Endothelial cell of umbilical vein (primary cell): ENCODE measurements at regions not wholly inside any gene's neighbourhood (a gene's known extent, or its start where the extent isn't known, plus 50 kb on each side); places are given as distances from the start of the nearest gene placed in this dataset.

Experiments
- BruUV-seq: library from RNA; stranded (reverse); fragments of 400-500 nt; replicated peaks from 2 replicates; lab custom pipeline; 2021; lab: Mats Ljungman, UMichigan
- CTCF ChIA-PET: fragments of 300-600, 350-600 bp; sonication (Branson Sonifier 250); formaldehyde crosslinking; loops from one replicate; lab custom pipeline; 2021; ENCODE audit warnings: antibody characterized with exemption, inconsistent platforms; lab: Charles Lee
- POLR2A ChIA-PET: fragments of 300-600, 350-600 bp; sonication (Branson Sonifier 250); formaldehyde crosslinking; loops from one replicate; lab custom pipeline; 2021; ENCODE audit warnings: antibody characterized with exemption, inconsistent platforms; lab: Charles Lee
- DNase-seq: peaks from one replicate; pipeline ENCODE4 v3.0.0-alpha.2; 2011; ENCODE audit warnings: low read depth, low spot score
- FAIRE-seq: peaks from 2 replicates; lab custom pipeline; 2011; peaks lifted over from hg19 to GRCh38; lab: Jason Lieb, UNC
- H2AFZ ChIP-seq: 2 replicates; pipeline ENCODE4 v1.6.0; 2012; ENCODE audit warnings: low read depth, low read length, control low read depth, inconsistent platforms
- H3K27ac ChIP-seq: 2 replicates; pipeline ENCODE4 v1.5.1; 2011; ENCODE audit warnings: low read depth, mild to moderate bottlenecking, control low read depth, low read length, moderate library complexity; ENCODE audit not compliant: insufficient read depth
- H3K27me3 ChIP-seq, 2 experiments: 2 replicates each; pipeline versions ENCODE4 v1.6.0 to v1.6.1; 2011; ENCODE audit warnings: low read length in 2 of 2, mixed read lengths in 1 of 2; ENCODE audit not compliant: control insufficient read depth in 2 of 2, insufficient read depth in 2 of 2
- H3K36me3 ChIP-seq, 2 experiments: 2 replicates in 1 of 2; 3 replicates in 1 of 2; pipeline ENCODE4 v1.5.1; 2011; ENCODE audit warnings: low read length in 2 of 2, mild to moderate bottlenecking in 1 of 2, moderate library complexity in 1 of 2; ENCODE audit not compliant: control insufficient read depth in 2 of 2, insufficient read depth in 2 of 2; ENCODE audit errors: extremely low read depth in 1 of 2
- H3K4me1 ChIP-seq: 3 replicates; pipeline ENCODE4 v1.5.1; 2011; ENCODE audit warnings: mild to moderate bottlenecking, low read length; ENCODE audit not compliant: control insufficient read depth, insufficient read depth; ENCODE audit errors: extremely low read depth
- H3K4me2 ChIP-seq: 2 replicates; pipeline ENCODE4 v1.6.1; 2011; ENCODE audit warnings: low read length, control low read depth, mixed read lengths; ENCODE audit not compliant: insufficient read depth
- H3K4me3 ChIP-seq, 3 experiments: fragments of 200-600 bp in 1 of 3; sonication (generic), shearing (Covaris generic) in 1 of 3; replicated peaks in 1 of 3; 2 replicates each; pipeline ENCODE4 v1.5.1; 2011 to 2016; ENCODE audit warnings: control low read depth in 3 of 3, low read length in 3 of 3, mild to moderate bottlenecking in 2 of 3, inconsistent platforms in 1 of 3, low read depth in 1 of 3, moderate library complexity in 1 of 3; ENCODE audit not compliant: insufficient read depth in 1 of 3
- H3K79me2 ChIP-seq: 2 replicates; pipeline ENCODE4 v1.6.0; 2012; ENCODE audit warnings: low read length, inconsistent platforms; ENCODE audit not compliant: control insufficient read depth, insufficient read depth
- H3K9ac ChIP-seq: replicated peaks from 2 replicates; pipeline ENCODE3; 2011; ENCODE audit warnings: low read length, control low read depth; ENCODE audit not compliant: insufficient read depth; ENCODE audit errors: extremely low read depth
- H3K9me1 ChIP-seq: replicated peaks from 3 replicates; pipeline ENCODE4 v1.6.0; 2011; ENCODE audit warnings: mild to moderate bottlenecking, low read length; ENCODE audit not compliant: control insufficient read depth, insufficient read depth; ENCODE audit errors: extremely low read depth
- H3K9me3 ChIP-seq: replicated peaks from 2 replicates; pipeline ENCODE4 v1.5.1; 2012; ENCODE audit warnings: low read length, inconsistent platforms; ENCODE audit not compliant: control insufficient read depth, insufficient read depth
- H4K20me1 ChIP-seq: replicated peaks from 2 replicates; pipeline ENCODE3; 2011; ENCODE audit warnings: mild to moderate bottlenecking, low read length; ENCODE audit not compliant: control insufficient read depth, insufficient read depth; ENCODE audit errors: extremely low read depth
- CTCF ChIP-seq, 2 donors: IDR thresholded peaks; 1 replicate in 1 of 2; 2 replicates in 1 of 2; pipeline ENCODE4 v1.5.1; 2011; ENCODE audit warnings: low read length in 2 of 2, mild to moderate bottlenecking in 2 of 2, moderate library complexity in 2 of 2, control low read depth in 1 of 2, inconsistent platforms in 1 of 2, low read depth in 1 of 2; ENCODE audit not compliant: insufficient read depth in 1 of 2; ENCODE audit errors: extremely low read depth in 1 of 2
- EZH2 ChIP-seq: IDR thresholded peaks from 2 replicates; pipeline ENCODE4 v1.6.1; 2012; ENCODE audit warnings: borderline replicate concordance, low read depth, mild to moderate bottlenecking, moderate library complexity, low read length, inconsistent platforms; ENCODE audit not compliant: severe bottlenecking
- FOS ChIP-seq: IDR thresholded peaks from 2 replicates; pipeline ENCODE4 v1.6.1; 2011; ENCODE audit warnings: mild to moderate bottlenecking, low read length, moderate library complexity, borderline replicate concordance; ENCODE audit not compliant: insufficient read depth
- GATA2 ChIP-seq: IDR thresholded peaks from 2 replicates; pipeline ENCODE4 v1.7.0; 2011; ENCODE audit warnings: low read depth, mild to moderate bottlenecking, moderate library complexity, mixed read lengths, low read length; ENCODE audit not compliant: insufficient read length, insufficient read depth
- JUN ChIP-seq: IDR thresholded peaks from 2 replicates; pipeline ENCODE4 v1.6.1; 2011; ENCODE audit warnings: borderline replicate concordance, low read depth; ENCODE audit not compliant: insufficient read length, insufficient read depth
- MAX ChIP-seq: IDR thresholded peaks from 2 replicates; pipeline ENCODE4 v1.6.1; 2011; ENCODE audit not compliant: insufficient read depth, insufficient read length
- MYC ChIP-seq: IDR thresholded peaks from one replicate; pipeline ENCODE4 v1.6.1; 2011; ENCODE audit warnings: mild to moderate bottlenecking, low read depth, low read length
- POLR2A ChIP-seq: IDR thresholded peaks from 2 replicates; pipeline ENCODE4 v1.6.1; 2012; ENCODE audit warnings: low read depth, mild to moderate bottlenecking, control low read depth, low read length
- POLR2AphosphoS5 ChIP-seq: IDR thresholded peaks from 2 replicates; pipeline ENCODE4 v1.6.1; 2012; ENCODE audit warnings: low read depth, mild to moderate bottlenecking, control low read depth, low read length, moderate library complexity; ENCODE audit not compliant: insufficient read depth
- dilution Hi-C: fragments of 300-500 bp; cut with MboI; formaldehyde crosslinking; loops from one replicate; pipeline ENCODE4 v1.15.0; 2019; ENCODE audit warnings: low sequenced_read_pairs; ENCODE audit not compliant: extremely low pct_ligation_motif_present
- intact Hi-C: fragments of 100-400 bp; cut with micrococcal nuclease; formaldehyde crosslinking; loops from one replicate; pipeline ENCODE4 v1.10.0; 2022

- Histone ChIP-seq H3K27ac (no peak overlapping the region), H3K36me3 (no peaks in the 10 kb centered on the region), H3K79me2 (no peaks in the 10 kb centered on the region), H2AFZ (no peak overlapping the region), H3K9ac (no peak overlapping the region), H4K20me1 (no peaks in the 10 kb centered on the region), H3K9me1 (no peaks in the 10 kb centered on the region), H3K4me3 (no peak overlapping the region), H3K4me2 (no peak overlapping the region), H3K27me3 (no peaks in the 10 kb centered on the region), H3K4me1 (no peaks in the 10 kb centered on the region), H3K9me3 (no peaks in the 10 kb centered on the region)
- dilution Hi-C loops: no loop called here
- intact Hi-C loops: no loop called here
- TF ChIP-seq POLR2AphosphoS5: no peak
- TF ChIP-seq FOS: no peak
- TF ChIP-seq MYC: no peak
- no peak for TF ChIP-seq GATA2
- TF ChIP-seq EZH2: no peak
- TF ChIP-seq POLR2A: no peak
- TF ChIP-seq JUN: no peak
- TF ChIP-seq MAX: no peak
- no peak for TF ChIP-seq CTCF (IDR thresholded peaks at IDR 0.05; ENCODE audit: extremely low read depth in 1 of 2, insufficient read depth in 1 of 2, low read depth in 1 of 2, low read length in 2 of 2)
- ChIA-PET CTCF (no interaction called here), POLR2A (no interaction called here)
- FAIRE-seq (no peak), DNase-seq (no peak)
- no TSS peak for BruUV-seq
Measured at GRCh38 chrX:139079789-139080188, 368.3 kb upstream of the FGF13 start.
